HL-60 (cell line): ENCODE measurements at regions not wholly inside any gene's neighbourhood (a gene's known extent, or its start where the extent isn't known, plus 50 kb on each side); places are given as distances from the start of the nearest gene placed in this dataset.

Experiments used
- DNase-seq, 2 experiments: peaks; one replicate each; pipeline ENCODE4 v3.0.0-alpha.2; 2010 to 2020; ENCODE audit warnings: low read depth in 1 of 2, low spot score in 1 of 2
- H3K27ac ChIP-seq: fragments of 250-450 bp; sonication (Bioruptor Pico); replicated peaks from 2 replicates; pipeline ENCODE4 v1.5.1; 2020; ENCODE audit warnings: mild to moderate bottlenecking, moderate library complexity
- H3K27me3 ChIP-seq: fragments of 250-450 bp; sonication (Bioruptor Pico); 2 replicates; pipeline ENCODE4 v1.5.1; 2021; ENCODE audit warnings: mild to moderate bottlenecking, moderate library complexity; ENCODE audit not compliant: insufficient read depth, poor library complexity, severe bottlenecking
- H3K4me3 ChIP-seq: replicated peaks from 2 replicates; pipeline ENCODE4 v1.5.1; 2011; ENCODE audit warnings: mild to moderate bottlenecking, control low read depth, low read length; ENCODE audit not compliant: insufficient read depth
- CTCF ChIP-seq: IDR thresholded peaks from one replicate; pipeline ENCODE4 v1.5.1; 2011; ENCODE audit warnings: low read length, control low read depth, inconsistent platforms; ENCODE audit not compliant: insufficient read depth
- GABPA ChIP-seq: IDR thresholded peaks from 2 replicates; pipeline ENCODE4 v1.6.1; 2012; ENCODE audit warnings: low read depth
- POLR2AphosphoS5 ChIP-seq: IDR thresholded peaks from 2 replicates; pipeline ENCODE4 v1.6.1; 2012; ENCODE audit warnings: low read depth
- REST ChIP-seq: IDR thresholded peaks from 2 replicates; pipeline ENCODE4 v1.6.1; 2012; ENCODE audit warnings: low read depth; ENCODE audit not compliant: insufficient replicate concordance
- SPI1 ChIP-seq: IDR thresholded peaks from 2 replicates; pipeline ENCODE4 v1.6.1; 2012; ENCODE audit warnings: low read depth, mild to moderate bottlenecking, borderline replicate concordance

- Histone ChIP-seq H3K27ac (no peak overlapping the region), H3K4me3 (no peak overlapping the region), H3K27me3 (no peaks in the 10 kb centered on the region)
- no peak for DNase-seq
- TF ChIP-seq POLR2AphosphoS5 (no peak), CTCF (no peak), REST (no peak), SPI1 (no peak), GABPA (no peak)
Measured at GRCh38 chr2:194345347-194345746, 1311.7 kb upstream of the SLC39A10 start.

- no peak for DNase-seq
- Histone ChIP-seq H3K27ac (no peak overlapping the region), H3K27me3 (no peaks in the 10 kb centered on the region), H3K4me3 (no peak overlapping the region)
- TF ChIP-seq SPI1 (no peak), CTCF (no peak), GABPA (no peak), POLR2AphosphoS5 (no peak), REST (no peak)
Measured at GRCh38 chr2:194343167-194343566, 1313.9 kb upstream of the SLC39A10 start.

GRCh38 chr2:194332799-194333490 lies 1324.1 kb upstream of the SLC39A10 start:
- Histone ChIP-seq H3K27ac (no peak overlapping the region), H3K27me3 (peaks cover 2% of the 10 kb centered on the region), H3K4me3 (no peak overlapping the region)
- TF ChIP-seq CTCF (no peak), REST (no peak), GABPA (no peak), POLR2AphosphoS5 (no peak), SPI1 (no peak)
- no peak for DNase-seq
